H1 (cell line): ENCODE measurements at regions not wholly inside any gene's neighbourhood (a gene's known extent, or its start where the extent isn't known, plus 50 kb on each side); places are given as distances from the start of the nearest gene placed in this dataset.

Experiments used
- BRCA1 ChIP-seq: IDR thresholded peaks from 2 replicates; pipeline ENCODE4 v1.6.1; 2012; ENCODE audit warnings: low read depth, low read length, improper control_type of control experiment
- CREB1 ChIP-seq: IDR thresholded peaks from 2 replicates; pipeline ENCODE4 v1.6.1; 2012; ENCODE audit warnings: inconsistent platforms
- CTCF ChIP-seq, 3 experiments: IDR thresholded peaks; 1 replicate in 2 of 3; 2 replicates in 1 of 3; pipeline versions ENCODE4 v1.5.1 to v1.6.1; 2011; ENCODE audit warnings: low read length in 3 of 3, mild to moderate bottlenecking in 3 of 3, inconsistent platforms in 2 of 3, low read depth in 1 of 3, moderate library complexity in 1 of 3; ENCODE audit not compliant: insufficient read depth in 1 of 3; ENCODE audit errors: control extremely low read depth in 1 of 3
- FOSL1 ChIP-seq: IDR thresholded peaks from 2 replicates; pipeline ENCODE4 v1.6.1; 2011; ENCODE audit warnings: mild to moderate bottlenecking, low read depth, low read length, moderate library complexity; ENCODE audit not compliant: insufficient read depth
- POLR2A ChIP-seq, 2 experiments: IDR thresholded peaks; 1 replicate in 1 of 2; 2 replicates in 1 of 2; pipeline ENCODE4 v1.6.1; 2011; ENCODE audit warnings: low read depth in 2 of 2, low read length in 2 of 2, mild to moderate bottlenecking in 2 of 2; ENCODE audit errors: control extremely low read depth in 1 of 2
- POLR2AphosphoS5 ChIP-seq: IDR thresholded peaks from 2 replicates; pipeline ENCODE4 v1.6.1; 2011; ENCODE audit warnings: low read depth, low read length
- RAD21 ChIP-seq, 2 experiments: IDR thresholded peaks in 1 of 2; conservative IDR thresholded peaks in 1 of 2; 2 replicates each; pipeline ENCODE4 v1.6.1; 2011; ENCODE audit warnings: low read depth in 2 of 2, low read length in 2 of 2, improper control_type of control experiment in 1 of 2, inconsistent platforms in 1 of 2, mild to moderate bottlenecking in 1 of 2, moderate library complexity in 1 of 2
- SP1 ChIP-seq: IDR thresholded peaks from 2 replicates; pipeline ENCODE4 v1.6.1; 2011; ENCODE audit warnings: low read depth, low read length
- TBP ChIP-seq: IDR thresholded peaks from 2 replicates; pipeline ENCODE4 v1.6.1; 2011; ENCODE audit warnings: low read depth, low read length, improper control_type of control experiment
- TEAD4 ChIP-seq: IDR thresholded peaks from 2 replicates; pipeline ENCODE4 v1.6.1; 2012; ENCODE audit warnings: low read depth, low read length, inconsistent platforms, mixed read lengths
- TF ChIP-seq, protein P1 (sequence below): IDR thresholded peaks from 2 replicates; pipeline ENCODE4 v1.6.1; 2012; ENCODE audit warnings: low read length, inconsistent platforms
- TF ChIP-seq, protein P2 (sequence below): IDR thresholded peaks from 2 replicates; pipeline ENCODE4 v1.6.1; 2012; ENCODE audit warnings: inconsistent platforms

DNA sequence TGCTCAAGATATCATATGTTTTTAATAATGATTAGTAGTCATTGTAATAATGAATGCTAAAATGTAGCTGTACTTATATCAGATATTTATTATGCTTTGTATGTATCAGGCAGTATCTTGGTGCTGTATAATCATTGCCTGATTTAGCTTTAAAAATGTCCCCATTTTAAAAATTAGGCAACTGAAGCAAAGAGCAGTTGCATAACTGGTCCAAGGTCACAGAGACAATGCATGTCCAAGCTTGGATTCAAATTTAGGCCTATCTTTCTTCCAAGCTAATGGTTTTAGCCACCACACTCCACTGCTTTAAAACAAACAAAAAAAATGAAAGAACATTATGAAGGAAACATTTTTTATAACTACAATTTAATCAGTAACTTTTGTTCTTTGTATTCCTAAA, 725.8 kb upstream of the RAG2 start:
- TF ChIP-seq, protein P1, sequence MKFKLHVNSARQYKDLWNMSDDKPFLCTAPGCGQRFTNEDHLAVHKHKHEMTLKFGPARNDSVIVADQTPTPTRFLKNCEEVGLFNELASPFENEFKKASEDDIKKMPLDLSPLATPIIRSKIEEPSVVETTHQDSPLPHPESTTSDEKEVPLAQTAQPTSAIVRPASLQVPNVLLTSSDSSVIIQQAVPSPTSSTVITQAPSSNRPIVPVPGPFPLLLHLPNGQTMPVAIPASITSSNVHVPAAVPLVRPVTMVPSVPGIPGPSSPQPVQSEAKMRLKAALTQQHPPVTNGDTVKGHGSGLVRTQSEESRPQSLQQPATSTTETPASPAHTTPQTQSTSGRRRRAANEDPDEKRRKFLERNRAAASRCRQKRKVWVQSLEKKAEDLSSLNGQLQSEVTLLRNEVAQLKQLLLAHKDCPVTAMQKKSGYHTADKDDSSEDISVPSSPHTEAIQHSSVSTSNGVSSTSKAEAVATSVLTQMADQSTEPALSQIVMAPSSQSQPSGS = no peak
- no peak for TF ChIP-seq TEAD4
- TF ChIP-seq BRCA1 = no peak
- no peak for TF ChIP-seq POLR2AphosphoS5
- no peak for TF ChIP-seq POLR2A (IDR thresholded peaks at IDR 0.05; ENCODE audit: control extremely low read depth in 1 of 2, low read depth in 2 of 2, low read length in 2 of 2)
- TF ChIP-seq CTCF (IDR thresholded peaks at IDR 0.05; ENCODE audit: control extremely low read depth in 1 of 3, insufficient read depth in 1 of 3, low read depth in 1 of 3, low read length in 3 of 3) = no peak
- no peak for TF ChIP-seq SP1
- no peak for TF ChIP-seq RAD21 (IDR thresholded peaks at IDR 0.05 in 1 of 2, conservative IDR thresholded peaks at IDR 0.05 in 1 of 2; ENCODE audit: low read depth in 2 of 2, low read length in 2 of 2)
- no peak for TF ChIP-seq FOSL1
- TF ChIP-seq, protein P2, sequence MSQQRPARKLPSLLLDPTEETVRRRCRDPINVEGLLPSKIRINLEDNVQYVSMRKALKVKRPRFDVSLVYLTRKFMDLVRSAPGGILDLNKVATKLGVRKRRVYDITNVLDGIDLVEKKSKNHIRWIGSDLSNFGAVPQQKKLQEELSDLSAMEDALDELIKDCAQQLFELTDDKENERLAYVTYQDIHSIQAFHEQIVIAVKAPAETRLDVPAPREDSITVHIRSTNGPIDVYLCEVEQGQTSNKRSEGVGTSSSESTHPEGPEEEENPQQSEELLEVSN = no peak
- TF ChIP-seq CREB1 = no peak
- no peak for TF ChIP-seq TBP
